Caki2 (cell line): ENCODE measurements at regions not wholly inside any gene's neighbourhood (a gene's known extent, or its start where the extent isn't known, plus 50 kb on each side); places are given as distances from the start of the nearest gene placed in this dataset.

ENCODE experiments used
- DNase-seq: peaks from one replicate; pipeline ENCODE4 v3.0.0-alpha.2; 2015; ENCODE audit warnings: low read depth
- in situ Hi-C: cut with HindIII; loops from 2 replicates; pipeline ENCODE4 v1.10.0; 2016; ENCODE audit warnings: low sequenced_read_pairs, low pct_unique_long_range_greater_than_20kb, mixed read lengths

- in situ Hi-C loops, result no loop called here
- DNase-seq, result no peak
Measured at GRCh38 chr13:111844222-111844671, 222.7 kb upstream of the SOX1 start.

GRCh38 chr13:111844682-111845081 is 222.3 kb upstream of the SOX1 start:
- no peak for DNase-seq
- in situ Hi-C loops, result no loop called here

GRCh38 chr13:111845621-111846351 is 221.2 kb upstream of the SOX1 start:
- in situ Hi-C loops, result no loop called here

GRCh38 chr13:111846391-111847159 is 220.4 kb upstream of the SOX1 start:
- in situ Hi-C loops, result no loop called here
- DNase-seq, result no peak

More at GRCh38 chr13:111845621-111846351, 221.2 kb upstream of the SOX1 start:
- DNase-seq, result no peak

GRCh38 chr13:111847964-111848363 is 219.0 kb upstream of the SOX1 start:
- in situ Hi-C loops, result no loop called here

GRCh38 chr13:111850458-111850857 is 216.5 kb upstream of the SOX1 start:
- in situ Hi-C loops, result no loop called here
- DNase-seq, result no peak

More at GRCh38 chr13:111847964-111848363, 219.0 kb upstream of the SOX1 start:
- DNase-seq, result no peak

- in situ Hi-C loops, result no loop called here
Measured at GRCh38 chr13:111850976-111851375, 216.0 kb upstream of the SOX1 start.

GRCh38 chr13:111852725-111853518 is 214.0 kb upstream of the SOX1 start:
- in situ Hi-C loops, result no loop called here
- DNase-seq, result no peak

More at GRCh38 chr13:111850976-111851375, 216.0 kb upstream of the SOX1 start:
- DNase-seq, result no peak

- peak; percentile 83 for DNase-seq
- in situ Hi-C loops, result no loop called here
Measured at GRCh38 chr13:111853721-111854120, 213.2 kb upstream of the SOX1 start.

GRCh38 chr13:111854403-111854802 is 212.5 kb upstream of the SOX1 start:
- no peak for DNase-seq
- in situ Hi-C loops, result no loop called here

- in situ Hi-C loops, result no loop called here
- no peak for DNase-seq
Measured at GRCh38 chr13:111855191-111855590, 211.8 kb upstream of the SOX1 start.

GRCh38 chr13:111855786-111856185 is 211.2 kb upstream of the SOX1 start:
- in situ Hi-C loops, result no loop called here

GRCh38 chr13:111856571-111856970 is 210.4 kb upstream of the SOX1 start:
- in situ Hi-C loops, result no loop called here
- no peak for DNase-seq

More at GRCh38 chr13:111855786-111856185, 211.2 kb upstream of the SOX1 start:
- DNase-seq, result no peak

- DNase-seq, result no peak
- in situ Hi-C loops, result no loop called here
Measured at GRCh38 chr13:111857336-111857735, 209.6 kb upstream of the SOX1 start.

- in situ Hi-C loops, result no loop called here
- DNase-seq, result no peak
Measured at GRCh38 chr13:111857846-111858560, 208.9 kb upstream of the SOX1 start.

GRCh38 chr13:111858571-111858970 is 208.4 kb upstream of the SOX1 start:
- in situ Hi-C loops, result no loop called here

GRCh38 chr13:111859354-111860230 is 207.4 kb upstream of the SOX1 start:
- in situ Hi-C loops, result no loop called here

More at GRCh38 chr13:111858571-111858970, 208.4 kb upstream of the SOX1 start:
- DNase-seq, result no peak

More at GRCh38 chr13:111859354-111860230, 207.4 kb upstream of the SOX1 start:
- DNase-seq, result no peak
